Heart right ventricle (tissue), 16 donors: ENCODE measurements at regions not wholly inside any gene's neighbourhood (a gene's known extent, or its start where the extent isn't known, plus 50 kb on each side); places are given as distances from the start of the nearest gene placed in this dataset.

ENCODE experiments used
- ATAC-seq, 8 donors: fragments of 200-7000 bp; cut with Tn5 transposase; one replicate each; pipeline ENCODE4 v1.9.1; 2020; ENCODE audit warnings: mild to moderate bottlenecking in 8 of 8, moderate library complexity in 8 of 8, moderate number of reproducible peaks in 1 of 8
- DNase-seq, 2 donors: peaks; one replicate each; pipeline ENCODE4 v3.0.0-alpha.2; 2020
- H3K27ac ChIP-seq, 10 donors: fragments of 200-600 bp; sonication (generic) in 2 of 10; one replicate each; pipeline versions ENCODE4 v1.5.0 to v1.8.0; 2020 to 2022; ENCODE audit warnings: mild to moderate bottlenecking in 3 of 10
- H3K27me3 ChIP-seq, 7 donors: fragments of 200-600 bp; one replicate each; pipeline ENCODE4 v1.8.0; 2021 to 2022; ENCODE audit warnings: mild to moderate bottlenecking in 2 of 7
- H3K36me3 ChIP-seq, 9 donors: fragments of 200-600 bp; sonication (generic) in 1 of 9; one replicate each; pipeline versions ENCODE4 v1.5.0 to v1.8.0; 2020 to 2022; ENCODE audit warnings: mild to moderate bottlenecking in 2 of 9
- H3K4me1 ChIP-seq, 9 donors: fragments of 200-600 bp; sonication (generic) in 1 of 9; one replicate each; pipeline versions ENCODE4 v1.5.0 to v1.8.0; 2020 to 2022; ENCODE audit warnings: mild to moderate bottlenecking in 4 of 9
- H3K4me3 ChIP-seq, 10 donors: fragments of 200-600 bp; sonication (generic) in 2 of 10; one replicate each; pipeline versions ENCODE4 v1.5.0 to v1.8.0; 2020 to 2022; ENCODE audit warnings: mild to moderate bottlenecking in 7 of 10, moderate library complexity in 2 of 10
- H3K9me3 ChIP-seq, 11 donors: fragments of 200-600 bp in 10 of 11; sonication (generic) in 2 of 11; one replicate each; pipeline versions ENCODE4 v1.5.0 to v1.8.0; 2013 to 2022; ENCODE audit warnings: mild to moderate bottlenecking in 2 of 11, control low read depth in 1 of 11, moderate library complexity in 1 of 11
- WGBS, 2 donors: extraction: QIAGEN DNeasy Blood & Tissue Kit; methylation state at CpG; one replicate each; pipeline ENCODE4 v1.1.7; 2013; ENCODE audit warnings: inconsistent platforms in 1 of 2; 5-methylcytosine and 5-hydroxymethylcytosine counted together
- intact Hi-C, 10 donors: fragments of 100-400 bp; cut with DNase I; formaldehyde crosslinking; loops; one replicate each; pipeline versions ENCODE4 v1.11.1 to v1.14.2; 2022
- TF ChIP-seq, protein P1 (sequence below), 9 donors: fragments of 200-600 bp; sonication (generic) in 2 of 9; IDR thresholded peaks; one replicate each; pipeline versions ENCODE4 v1.5.0 to v1.8.0; 2021 to 2022; ENCODE audit warnings: antibody characterized with exemption in 9 of 9, mild to moderate bottlenecking in 5 of 9, moderate library complexity in 1 of 9
- donor health status: Arrhythmogenic right ventricular cardiomyopathy.
- donor health status: ischemic (EF 13 %, LVEDD 7.1; RV severe dilation, severe dysfunction).
- donor health status: healthy with polysubstance abuse.
- donor health status: DM: no; HTN: yes; CAD: no.
- donor health status: DM: no; HTN: no; CAD: no.
- donor health status: ischemic (EF 25% LVEDD 6.9; RV normal size, moderate dysfunction).
- donor health status: ischemic (EF 25% LVEDD 5.7; RV mildly dilated, moderate dysfunction).
- donor health status: healthy.
- donor health status: DM: yes; HTN: yes; CAD: no.
- donor health status: Ischemic cardiomyopathy.
- donor health status: ischemic (EF 35%, LVEDD 5.7; RV mildly dilated, moderate dysfunction).
- donor health status: nonischemic (EF 11% LVEDD 7.7; RV severe dilation, severe dysfunction).
- donor health status: DM: yes; HTN: yes; CAD: no.
- donor health status: PGD.
- donor health status: ischemic (EF 29% LVEDD 5.4; RV normal size, mild dysfunction).
- donor health status: nonischemic (EF 23%, LVEDD 6.1; RV moderate dilation, normal function).

DNA sequence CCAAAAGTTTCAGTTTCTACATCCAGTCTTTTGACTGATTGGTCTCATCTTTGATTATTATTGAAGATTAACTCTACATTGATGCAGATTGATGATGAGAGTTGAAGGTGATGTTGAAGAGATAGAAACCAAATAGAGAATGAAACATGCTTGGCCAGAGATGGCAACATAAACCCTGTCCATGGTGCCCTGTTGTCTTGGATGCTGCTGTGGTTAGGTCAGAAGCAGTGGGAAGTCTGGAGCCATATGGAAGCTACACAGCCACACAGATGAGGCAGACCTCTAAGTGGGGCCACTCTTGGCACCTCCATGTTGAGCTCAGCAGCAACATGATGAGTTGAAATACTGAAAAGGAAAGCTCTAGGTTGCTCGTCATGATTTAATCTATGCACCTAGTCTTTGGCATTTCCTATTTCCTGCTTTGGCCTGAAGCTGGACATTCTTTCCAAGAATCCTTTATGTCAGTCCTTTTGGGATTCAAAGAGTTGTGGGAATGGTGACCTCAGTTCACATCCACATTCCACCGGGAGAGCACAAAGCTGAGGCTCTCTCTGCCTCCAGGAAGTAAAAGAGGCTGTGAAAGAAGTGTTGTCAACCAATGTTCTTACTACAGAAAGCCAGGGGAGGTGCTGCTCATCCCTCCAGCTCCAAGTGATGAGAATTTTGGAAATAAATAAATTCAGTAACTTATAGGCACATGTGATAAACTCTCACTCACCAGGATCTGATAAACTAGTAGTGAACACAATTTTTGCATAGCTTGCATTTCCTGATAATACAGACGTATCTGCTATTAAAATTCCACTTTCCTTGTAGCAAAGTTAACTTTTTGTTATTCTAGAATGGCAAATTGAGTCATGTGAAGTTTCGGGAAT is 127.7 kb upstream of the MAF start:
- peaks cover 0 to 4% (median 0%) of the 10 kb centered on the region in 9 donors for H3K4me1 ChIP-seq

DNA sequence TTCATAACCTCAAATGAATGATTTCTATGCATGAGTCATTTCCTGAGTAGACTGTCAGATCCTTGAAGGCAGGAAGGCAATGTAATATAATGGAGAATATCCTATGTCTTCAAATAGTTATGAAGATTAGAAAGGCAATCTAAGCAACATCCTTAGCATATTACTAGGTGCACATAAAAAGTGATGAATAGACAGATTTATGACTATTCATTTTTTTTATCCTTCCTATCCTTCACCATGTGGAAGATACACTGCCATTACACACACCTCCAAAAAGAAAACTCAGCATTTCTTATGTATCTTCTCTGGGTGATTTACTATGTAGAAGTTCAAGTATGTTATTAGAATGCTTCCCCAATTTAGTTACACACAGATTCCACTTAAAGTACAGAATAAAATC is 126.4 kb upstream of the MAF start:
- TF ChIP-seq, protein P1, sequence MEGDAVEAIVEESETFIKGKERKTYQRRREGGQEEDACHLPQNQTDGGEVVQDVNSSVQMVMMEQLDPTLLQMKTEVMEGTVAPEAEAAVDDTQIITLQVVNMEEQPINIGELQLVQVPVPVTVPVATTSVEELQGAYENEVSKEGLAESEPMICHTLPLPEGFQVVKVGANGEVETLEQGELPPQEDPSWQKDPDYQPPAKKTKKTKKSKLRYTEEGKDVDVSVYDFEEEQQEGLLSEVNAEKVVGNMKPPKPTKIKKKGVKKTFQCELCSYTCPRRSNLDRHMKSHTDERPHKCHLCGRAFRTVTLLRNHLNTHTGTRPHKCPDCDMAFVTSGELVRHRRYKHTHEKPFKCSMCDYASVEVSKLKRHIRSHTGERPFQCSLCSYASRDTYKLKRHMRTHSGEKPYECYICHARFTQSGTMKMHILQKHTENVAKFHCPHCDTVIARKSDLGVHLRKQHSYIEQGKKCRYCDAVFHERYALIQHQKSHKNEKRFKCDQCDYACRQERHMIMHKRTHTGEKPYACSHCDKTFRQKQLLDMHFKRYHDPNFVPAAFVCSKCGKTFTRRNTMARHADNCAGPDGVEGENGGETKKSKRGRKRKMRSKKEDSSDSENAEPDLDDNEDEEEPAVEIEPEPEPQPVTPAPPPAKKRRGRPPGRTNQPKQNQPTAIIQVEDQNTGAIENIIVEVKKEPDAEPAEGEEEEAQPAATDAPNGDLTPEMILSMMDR (IDR thresholded peaks at IDR 0.05): no peak
- Histone ChIP-seq H3K4me1 (peaks cover 0 to 6% (median 0%) of the 10 kb centered on the region in 9 donors), H3K4me3 (no peak overlapping the region), H3K36me3 (no peaks in the 10 kb centered on the region), H3K27ac (no peak overlapping the region), H3K9me3 (no peaks in the 10 kb centered on the region), H3K27me3 (no peaks in the 10 kb centered on the region)
- no peak for ATAC-seq
- no peak for DNase-seq
- intact Hi-C loops: no loop called here

More for the DNA sequence above, 127.7 kb upstream of the MAF start:
- TF ChIP-seq, protein P1 (IDR thresholded peaks at IDR 0.05): no peak
- Histone ChIP-seq H3K9me3 (no peaks in the 10 kb centered on the region), H3K36me3 (no peaks in the 10 kb centered on the region), H3K27ac (no peak overlapping the region), H3K4me3 (no peak overlapping the region), H3K27me3 (no peaks in the 10 kb centered on the region)
- DNase-seq (no peak), ATAC-seq (peak in 1 of 8 donors; percentile 34)
- intact Hi-C loops: no loop called here
- 58 to 71% methylated on average over 4 of the region's 4 CpGs for WGBS, 2 donors

DNA sequence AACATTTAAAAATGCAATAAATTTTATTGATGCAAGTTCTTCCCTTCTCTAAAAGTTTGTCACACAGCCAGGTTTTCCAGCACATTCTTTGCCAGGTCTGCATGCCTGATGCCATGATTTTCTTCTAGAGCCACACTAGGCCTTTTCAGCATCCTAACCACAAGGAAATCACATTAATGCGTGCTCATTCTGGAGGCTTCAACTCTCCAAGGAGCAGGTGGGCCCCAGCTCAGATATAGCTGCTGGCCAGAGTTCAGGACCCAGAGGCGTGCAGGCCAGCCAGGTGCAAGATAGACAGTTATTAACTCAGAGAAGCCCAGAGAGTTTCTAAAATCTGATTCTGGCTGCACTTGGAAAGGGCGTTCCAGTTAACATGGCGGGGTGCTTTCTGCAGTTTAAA is 124.5 kb upstream of the MAF start:
- Histone ChIP-seq H3K4me3 (no peak overlapping the region), H3K4me1 (peaks cover 0 to 15% (median 0%) of the 10 kb centered on the region in 9 donors), H3K9me3 (no peaks in the 10 kb centered on the region), H3K27ac (no peak overlapping the region), H3K36me3 (no peaks in the 10 kb centered on the region), H3K27me3 (no peaks in the 10 kb centered on the region)
- TF ChIP-seq, protein P1 (IDR thresholded peaks at IDR 0.05): no peak
- ATAC-seq (no peak), DNase-seq (no peak)
- intact Hi-C loops: no loop called here
- 86 to 90% methylated on average over 4 of the region's 4 CpGs for WGBS, 2 donors

DNA sequence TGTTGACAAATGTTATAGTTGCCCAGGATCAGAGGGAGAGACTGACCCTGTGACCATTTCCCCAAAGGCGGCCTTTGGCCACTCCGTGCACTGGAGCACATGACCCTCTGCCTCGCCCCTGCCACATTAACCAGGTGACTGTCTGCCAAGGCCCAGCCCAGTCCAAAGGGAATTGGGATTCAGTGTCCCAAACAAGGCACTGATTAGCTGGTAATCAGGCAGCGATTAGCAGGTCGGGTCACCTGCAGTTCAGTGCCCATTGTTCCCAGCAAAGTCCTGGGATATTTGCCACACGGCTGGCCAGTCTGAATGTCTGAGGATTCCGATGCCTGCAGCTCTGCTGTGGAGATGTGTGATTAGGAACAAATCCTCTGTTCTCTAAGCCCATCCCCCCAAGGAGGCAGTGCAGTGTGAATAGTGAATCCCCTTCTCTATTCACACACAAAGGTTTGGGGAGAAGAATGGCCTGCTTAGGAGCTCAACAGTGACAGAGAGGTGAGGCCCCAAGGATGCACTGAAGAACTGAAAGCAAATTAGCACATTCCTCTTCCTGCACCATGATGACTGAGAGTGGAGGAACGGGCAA is 123.1 kb upstream of the MAF start:
- Histone ChIP-seq H3K9me3 (no peaks in the 10 kb centered on the region), H3K4me3 (no peak overlapping the region), H3K27me3 (no peaks in the 10 kb centered on the region), H3K27ac (no peak overlapping the region), H3K4me1 (peaks cover 0 to 15% (median 0%) of the 10 kb centered on the region in 9 donors), H3K36me3 (no peaks in the 10 kb centered on the region)
- ATAC-seq: no peak
- TF ChIP-seq, protein P1 (IDR thresholded peaks at IDR 0.05): no peak
- intact Hi-C loops: no loop called here
- WGBS, 2 donors: 85 to 90% methylated on average over 8 of the region's 8 CpGs
- no peak for DNase-seq
